Thyroid gland (tissue), 4 donors: ENCODE measurements at regions not wholly inside any gene's neighbourhood (a gene's known extent, or its start where the extent isn't known, plus 50 kb on each side); places are given as distances from the start of the nearest gene placed in this dataset.
"Not testable (repeated sequence)": the region's sequence is repeated elsewhere in the genome, so short reads cannot be mapped to it uniquely, and the experiment has no call there.

Experiments
- POLR2A ChIP-seq, 2 donors: fragments of 450-650 bp; IDR thresholded peaks; one replicate each; pipeline ENCODE4 v1.6.1; 2017; ENCODE audit warnings: antibody characterized with exemption in 2 of 2, mild to moderate bottlenecking in 2 of 2, moderate library complexity in 1 of 2
- TF ChIP-seq, protein P1 (sequence below), 6 experiments: fragments of 200-600 bp in 3 of 6; fragments of 450-650 bp in 3 of 6; sonication (generic) in 3 of 6; IDR thresholded peaks; one replicate each; pipeline ENCODE4 v1.5.1; 2016 to 2019; ENCODE audit warnings: antibody characterized with exemption in 6 of 6, mild to moderate bottlenecking in 2 of 6, inconsistent platforms in 1 of 6, moderate library complexity in 1 of 6

DNA sequence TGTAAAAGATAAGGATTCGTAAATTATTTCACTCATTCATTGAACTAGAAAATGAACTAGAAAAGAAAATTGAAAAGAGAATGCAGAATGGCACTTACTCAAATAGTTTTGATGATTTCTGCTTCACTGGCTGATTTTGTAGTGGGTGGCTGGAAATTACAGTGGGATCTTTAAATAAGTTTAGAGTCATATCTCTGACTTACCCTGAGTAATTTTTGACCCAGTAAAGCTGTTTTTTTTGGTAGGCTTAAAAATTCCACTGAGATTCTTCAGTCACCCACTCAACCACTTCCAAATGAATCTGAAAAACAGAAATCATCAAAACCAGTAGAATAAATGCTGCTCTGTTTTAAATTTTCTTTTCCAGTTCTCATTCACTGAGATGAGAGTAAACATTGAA is 604.5 kb downstream of the TUBA3C start:
- TF ChIP-seq, protein P1, sequence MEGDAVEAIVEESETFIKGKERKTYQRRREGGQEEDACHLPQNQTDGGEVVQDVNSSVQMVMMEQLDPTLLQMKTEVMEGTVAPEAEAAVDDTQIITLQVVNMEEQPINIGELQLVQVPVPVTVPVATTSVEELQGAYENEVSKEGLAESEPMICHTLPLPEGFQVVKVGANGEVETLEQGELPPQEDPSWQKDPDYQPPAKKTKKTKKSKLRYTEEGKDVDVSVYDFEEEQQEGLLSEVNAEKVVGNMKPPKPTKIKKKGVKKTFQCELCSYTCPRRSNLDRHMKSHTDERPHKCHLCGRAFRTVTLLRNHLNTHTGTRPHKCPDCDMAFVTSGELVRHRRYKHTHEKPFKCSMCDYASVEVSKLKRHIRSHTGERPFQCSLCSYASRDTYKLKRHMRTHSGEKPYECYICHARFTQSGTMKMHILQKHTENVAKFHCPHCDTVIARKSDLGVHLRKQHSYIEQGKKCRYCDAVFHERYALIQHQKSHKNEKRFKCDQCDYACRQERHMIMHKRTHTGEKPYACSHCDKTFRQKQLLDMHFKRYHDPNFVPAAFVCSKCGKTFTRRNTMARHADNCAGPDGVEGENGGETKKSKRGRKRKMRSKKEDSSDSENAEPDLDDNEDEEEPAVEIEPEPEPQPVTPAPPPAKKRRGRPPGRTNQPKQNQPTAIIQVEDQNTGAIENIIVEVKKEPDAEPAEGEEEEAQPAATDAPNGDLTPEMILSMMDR (IDR thresholded peaks at IDR 0.05): not testable (repeated sequence)
- TF ChIP-seq POLR2A (IDR thresholded peaks at IDR 0.05): not testable (repeated sequence)
